SU-DHL-6 (cell line): ENCODE measurements at regions not wholly inside any gene's neighbourhood (a gene's known extent, or its start where the extent isn't known, plus 50 kb on each side); places are given as distances from the start of the nearest gene placed in this dataset.

Source experiments
- H2AFZ ChIP-seq: fragments of 200-600 bp; sonication (generic); 2 replicates; pipeline ENCODE4 v1.6.1; 2014; ENCODE audit warnings: low read depth, mild to moderate bottlenecking, moderate library complexity, mixed read lengths, antibody characterized with exemption, low read length; ENCODE audit not compliant: severe bottlenecking
- H3F3A ChIP-seq: fragments of 200-600 bp; shearing (Covaris generic); 2 replicates; pipeline ENCODE4 v1.6.0; 2016; ENCODE audit warnings: antibody characterized with exemption, mild to moderate bottlenecking; ENCODE audit not compliant: insufficient read depth
- H3K27ac ChIP-seq: fragments of 200-600 bp; sonication (generic); 2 replicates; pipeline ENCODE4 v1.5.1; 2016; ENCODE audit warnings: low read depth, mild to moderate bottlenecking, low read length, moderate library complexity, mixed read lengths
- H3K27me3 ChIP-seq: fragments of 200-600 bp; sonication (generic), shearing (Covaris generic); 2 replicates; pipeline ENCODE4 v1.6.0; 2014; ENCODE audit warnings: mild to moderate bottlenecking, low read length
- H3K36me3 ChIP-seq: fragments of 200-600 bp; sonication (generic); 2 replicates; pipeline ENCODE4 v1.6.1; 2014; ENCODE audit warnings: mild to moderate bottlenecking, low read length, mixed read lengths
- H3K4me2 ChIP-seq: fragments of 300-600, 200-600 bp; shearing (Covaris generic), sonication (generic); 2 replicates; pipeline ENCODE4 v1.6.0; 2014; ENCODE audit warnings: low read length, low read depth, mild to moderate bottlenecking; ENCODE audit not compliant: poor library complexity, severe bottlenecking
- H3K4me3 ChIP-seq: fragments of 200-600 bp; sonication (generic); 2 replicates; pipeline ENCODE4 v1.5.1; 2014; ENCODE audit warnings: antibody characterized with exemption, low read length, mild to moderate bottlenecking, mixed read lengths; ENCODE audit not compliant: insufficient read depth, poor library complexity, severe bottlenecking
- H3K79me2 ChIP-seq: fragments of 200-600 bp; sonication (generic); 2 replicates; pipeline ENCODE4 v1.6.1; 2014; ENCODE audit warnings: mild to moderate bottlenecking, low read length, moderate library complexity; ENCODE audit not compliant: insufficient read depth
- H3K9ac ChIP-seq: fragments of 200-600 bp; sonication (generic); 2 replicates; pipeline ENCODE4 v1.7.0; 2014; ENCODE audit warnings: mild to moderate bottlenecking, low read length
- H3K9me2 ChIP-seq: fragments of 200-600 bp; sonication (generic); replicated peaks from 2 replicates; pipeline ENCODE4 v1.6.1; 2014; ENCODE audit warnings: low read length; ENCODE audit not compliant: insufficient read depth
- H3K9me3 ChIP-seq: fragments of 200-600 bp; sonication (generic); 2 replicates; pipeline ENCODE4 v1.6.1; 2014; ENCODE audit warnings: low read length, mixed read lengths; ENCODE audit not compliant: insufficient read depth
- H4K20me1 ChIP-seq: fragments of 200-600 bp; sonication (generic); 2 replicates; pipeline ENCODE4 v1.6.1; 2014; ENCODE audit warnings: low read depth, mild to moderate bottlenecking, antibody characterized with exemption, low read length, moderate library complexity, mixed read lengths
- EZH2phosphoT487 ChIP-seq: fragments of 200-600 bp; sonication (generic), shearing (Covaris generic); conservative IDR thresholded peaks from 2 replicates; pipeline ENCODE4 v1.6.1; 2018; ENCODE audit warnings: mild to moderate bottlenecking, antibody characterized with exemption, low read length, moderate library complexity, mixed read lengths
- TF ChIP-seq, protein P1 (sequence below): fragments of 200-600 bp; sonication (generic); IDR thresholded peaks from one replicate; pipeline ENCODE4 v1.5.1; 2017; ENCODE audit warnings: antibody characterized with exemption, mild to moderate bottlenecking, low read length, moderate library complexity; ENCODE audit not compliant: insufficient read depth, poor library complexity, severe bottlenecking

DNA sequence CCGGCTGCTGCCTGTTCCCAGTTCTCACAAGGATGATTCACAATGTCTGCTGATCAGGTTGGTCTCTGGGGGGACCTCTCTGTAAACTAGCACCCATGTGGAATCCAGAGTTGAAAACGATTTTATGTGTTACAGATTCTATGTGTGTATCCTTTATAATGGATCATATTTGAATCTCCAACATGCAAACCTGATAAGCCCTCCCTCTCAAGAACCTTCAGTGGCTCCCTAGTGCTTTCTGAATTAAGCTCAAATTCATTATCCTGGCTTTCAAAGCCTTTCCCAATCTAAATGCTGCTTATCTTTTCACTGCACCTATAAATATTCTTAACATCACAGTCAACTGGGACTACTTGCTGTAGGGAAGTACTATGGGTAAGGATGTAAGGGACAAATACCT lies 166.8 kb upstream of the USP24 start:
- no peak overlapping the region for H3K4me3 ChIP-seq
- H3K9ac ChIP-seq, result no peak overlapping the region
- H2AFZ ChIP-seq, result no peak overlapping the region
- H4K20me1 ChIP-seq, result no peaks in the 10 kb centered on the region
- H3K36me3 ChIP-seq, result no peaks in the 10 kb centered on the region
- H3K9me3 ChIP-seq, result no peaks in the 10 kb centered on the region
- H3F3A ChIP-seq, result no peaks in the 10 kb centered on the region
- TF ChIP-seq, protein P1, sequence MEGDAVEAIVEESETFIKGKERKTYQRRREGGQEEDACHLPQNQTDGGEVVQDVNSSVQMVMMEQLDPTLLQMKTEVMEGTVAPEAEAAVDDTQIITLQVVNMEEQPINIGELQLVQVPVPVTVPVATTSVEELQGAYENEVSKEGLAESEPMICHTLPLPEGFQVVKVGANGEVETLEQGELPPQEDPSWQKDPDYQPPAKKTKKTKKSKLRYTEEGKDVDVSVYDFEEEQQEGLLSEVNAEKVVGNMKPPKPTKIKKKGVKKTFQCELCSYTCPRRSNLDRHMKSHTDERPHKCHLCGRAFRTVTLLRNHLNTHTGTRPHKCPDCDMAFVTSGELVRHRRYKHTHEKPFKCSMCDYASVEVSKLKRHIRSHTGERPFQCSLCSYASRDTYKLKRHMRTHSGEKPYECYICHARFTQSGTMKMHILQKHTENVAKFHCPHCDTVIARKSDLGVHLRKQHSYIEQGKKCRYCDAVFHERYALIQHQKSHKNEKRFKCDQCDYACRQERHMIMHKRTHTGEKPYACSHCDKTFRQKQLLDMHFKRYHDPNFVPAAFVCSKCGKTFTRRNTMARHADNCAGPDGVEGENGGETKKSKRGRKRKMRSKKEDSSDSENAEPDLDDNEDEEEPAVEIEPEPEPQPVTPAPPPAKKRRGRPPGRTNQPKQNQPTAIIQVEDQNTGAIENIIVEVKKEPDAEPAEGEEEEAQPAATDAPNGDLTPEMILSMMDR, result no peak
- TF ChIP-seq EZH2phosphoT487, result no peak
- H3K4me2 ChIP-seq, result no peak overlapping the region
- H3K27me3 ChIP-seq, result no peaks in the 10 kb centered on the region
- no peaks in the 10 kb centered on the region for H3K9me2 ChIP-seq
- no peaks in the 10 kb centered on the region for H3K79me2 ChIP-seq
- H3K27ac ChIP-seq, result no peak overlapping the region

DNA sequence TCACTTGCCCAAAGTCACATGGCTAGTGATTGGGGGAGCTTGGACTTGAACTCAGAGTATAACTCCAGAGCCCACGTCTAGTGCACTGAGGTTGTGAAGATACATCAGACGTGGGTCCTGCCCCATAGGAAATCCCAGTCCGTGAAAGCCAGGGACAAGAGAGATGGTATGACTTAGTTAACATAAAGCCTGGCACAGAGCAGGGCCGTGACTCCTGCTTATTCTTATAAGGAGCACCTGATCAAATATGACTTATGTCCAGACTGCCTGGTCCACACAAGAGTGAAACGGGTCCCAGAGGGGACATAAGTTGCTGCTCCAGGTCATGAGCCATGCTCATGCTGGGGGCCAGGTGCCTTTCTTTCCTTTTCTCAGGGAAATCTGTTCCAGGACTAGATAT lies 166.3 kb upstream of the USP24 start:
- no peaks in the 10 kb centered on the region for H3K79me2 ChIP-seq
- no peaks in the 10 kb centered on the region for H3K9me3 ChIP-seq
- no peaks in the 10 kb centered on the region for H3K36me3 ChIP-seq
- no peak for TF ChIP-seq EZH2phosphoT487
- TF ChIP-seq, protein P1, result no peak
- H3K9me2 ChIP-seq, result no peaks in the 10 kb centered on the region
- no peak overlapping the region for H3K9ac ChIP-seq
- no peaks in the 10 kb centered on the region for H3K27me3 ChIP-seq
- no peaks in the 10 kb centered on the region for H3F3A ChIP-seq
- H3K27ac ChIP-seq, result no peak overlapping the region
- no peak overlapping the region for H3K4me3 ChIP-seq
- H4K20me1 ChIP-seq, result no peaks in the 10 kb centered on the region
- H2AFZ ChIP-seq, result no peak overlapping the region
- no peak overlapping the region for H3K4me2 ChIP-seq

DNA sequence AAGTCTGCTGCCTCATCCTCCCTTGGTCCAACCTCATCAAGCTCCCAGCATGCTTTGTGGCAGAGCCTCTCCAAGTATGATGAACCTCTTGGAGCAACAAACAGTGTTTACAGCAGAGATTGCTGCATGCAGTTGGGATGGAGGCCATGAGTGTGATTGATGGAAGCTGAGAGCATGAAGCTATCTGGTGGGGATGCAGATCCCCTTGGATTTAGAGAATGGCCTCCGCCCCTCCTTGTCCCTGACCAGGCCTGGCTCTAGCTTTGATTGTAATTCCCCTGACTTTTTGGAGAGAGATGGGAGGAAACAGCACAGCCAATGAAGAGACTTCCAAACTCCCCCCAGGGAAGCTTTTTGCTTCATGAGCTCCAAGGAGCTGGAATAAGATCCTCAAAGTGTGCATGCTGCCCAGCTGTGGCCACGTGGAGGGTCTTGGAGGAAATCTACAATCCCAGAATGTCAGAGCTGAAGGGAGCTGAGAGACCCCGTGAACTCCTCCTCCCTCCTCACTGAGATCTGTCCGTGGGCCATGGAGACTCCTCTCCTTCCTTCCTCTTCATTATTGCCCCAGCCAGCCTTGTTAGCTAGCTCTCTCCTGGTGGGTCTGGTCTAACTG lies 165.3 kb upstream of the USP24 start:
- Histone ChIP-seq H3K4me2 (no peak overlapping the region), H2AFZ (no peak overlapping the region), H3K4me3 (no peak overlapping the region), H3K27ac (no peak overlapping the region), H3K79me2 (no peaks in the 10 kb centered on the region), H3F3A (no peaks in the 10 kb centered on the region), H3K27me3 (no peaks in the 10 kb centered on the region), H3K36me3 (no peaks in the 10 kb centered on the region), H3K9ac (no peak overlapping the region), H3K9me3 (no peaks in the 10 kb centered on the region), H3K9me2 (no peaks in the 10 kb centered on the region), H4K20me1 (no peaks in the 10 kb centered on the region)
- TF ChIP-seq, protein P1, result no peak
- TF ChIP-seq EZH2phosphoT487, result no peak

DNA sequence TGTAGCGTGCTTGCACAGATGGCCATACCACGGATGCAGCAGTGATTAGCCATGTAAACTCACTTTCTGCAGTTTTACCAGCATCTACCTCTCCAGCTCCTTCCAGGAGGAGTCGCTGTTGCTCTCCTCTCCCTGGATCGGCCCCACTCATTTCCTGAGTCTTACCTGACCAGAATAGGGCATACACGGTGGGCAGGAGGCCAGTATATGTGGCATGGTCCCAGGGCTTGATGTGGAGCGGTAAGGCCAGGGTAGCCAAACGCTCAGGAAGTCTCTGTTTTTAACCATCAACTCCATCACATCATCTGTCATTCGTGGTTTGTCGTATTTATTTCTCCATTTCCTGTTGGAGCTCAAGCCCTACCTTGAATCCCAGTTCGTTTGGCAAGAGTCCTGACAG lies 163.4 kb upstream of the USP24 start:
- Histone ChIP-seq H3K27me3 (no peaks in the 10 kb centered on the region), H3K79me2 (no peaks in the 10 kb centered on the region), H3K9me3 (no peaks in the 10 kb centered on the region), H2AFZ (no peak overlapping the region), H3K4me3 (no peak overlapping the region), H3K36me3 (no peaks in the 10 kb centered on the region), H3K27ac (no peak overlapping the region), H4K20me1 (no peaks in the 10 kb centered on the region), H3K9me2 (no peaks in the 10 kb centered on the region), H3F3A (no peaks in the 10 kb centered on the region), H3K4me2 (no peak overlapping the region), H3K9ac (no peak overlapping the region)
- TF ChIP-seq EZH2phosphoT487, result no peak
- TF ChIP-seq, protein P1, result peak; percentile 24
